SIG-M5 treated with dmso at 0.1 percent for 504 hours (cell line): ENCODE measurements at regions not wholly inside any gene's neighbourhood (a gene's known extent, or its start where the extent isn't known, plus 50 kb on each side); places are given as distances from the start of the nearest gene placed in this dataset.
"Not testable (repeated sequence)": the region's sequence is repeated elsewhere in the genome, so short reads cannot be mapped to it uniquely, and the experiment has no call there.

ENCODE experiments used
- DNase-seq: peaks from one replicate; lab custom pipeline; 2025; ENCODE audit not compliant: unreplicated experiment; lab: John Stamatoyannopoulos, UW

- DNase-seq, result no peak
Observed at GRCh38 chr10:8659982-8660381, 605.5 kb downstream of the GATA3 start.

- DNase-seq, result no peak
Observed at GRCh38 chr10:8661886-8662285, 607.4 kb downstream of the GATA3 start.

DNA sequence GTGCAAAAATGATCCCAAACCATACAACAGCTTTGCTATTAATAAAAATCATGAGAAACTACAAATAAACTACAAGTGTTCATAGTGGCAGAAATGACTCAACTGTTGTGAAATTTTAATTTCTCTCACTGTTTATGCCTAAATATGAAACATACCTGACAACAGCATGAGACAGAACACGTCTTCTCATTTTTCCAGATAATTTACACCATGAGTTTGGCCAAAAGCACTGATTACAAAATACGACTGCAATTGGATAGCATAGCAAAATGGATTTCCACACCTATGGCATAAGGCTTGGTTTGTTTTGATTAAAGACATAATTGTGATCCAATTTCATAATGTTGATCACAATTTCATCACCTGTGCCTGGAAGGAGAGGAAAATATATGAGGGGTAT is 608.6 kb downstream of the GATA3 start:
- DNase-seq, result no peak

DNA sequence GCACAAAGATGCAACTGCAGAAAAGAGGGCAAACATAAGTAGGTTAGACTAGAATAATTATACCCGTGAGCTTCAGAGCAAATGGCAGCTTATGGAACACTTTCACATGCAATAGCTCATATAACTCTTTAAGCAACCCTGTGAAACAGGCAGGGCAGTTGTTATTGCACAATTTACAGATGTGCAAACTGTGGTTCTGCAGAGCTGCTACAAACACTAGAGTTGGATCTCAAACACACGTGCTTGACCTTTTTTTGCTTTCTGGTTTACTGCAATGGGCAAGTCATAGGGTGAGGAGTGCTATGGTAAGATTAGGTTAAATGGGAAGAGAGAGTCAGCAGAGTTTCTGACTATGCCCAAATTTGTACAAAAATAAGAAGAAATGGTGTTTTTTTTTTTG is 610.8 kb downstream of the GATA3 start:
- peak; percentile 4 for DNase-seq

DNA sequence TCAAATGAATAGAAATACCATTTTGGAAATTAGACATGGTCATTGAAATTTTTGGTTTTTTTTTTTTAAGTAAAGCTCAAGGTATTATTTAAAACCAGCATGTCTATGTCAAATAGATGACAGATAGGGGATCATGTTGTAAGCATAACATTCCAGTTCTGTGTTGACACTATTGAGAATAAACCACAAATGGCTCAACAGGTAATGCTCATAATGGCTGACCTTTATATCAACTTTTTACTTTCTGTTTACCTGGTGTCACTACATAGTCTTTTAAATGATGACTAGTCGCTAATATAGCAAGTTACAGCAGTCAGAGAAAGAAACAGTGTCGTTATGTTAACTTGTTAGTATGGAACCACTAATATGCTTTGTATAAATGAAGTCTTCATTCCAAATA is 616.0 kb downstream of the GATA3 start:
- DNase-seq, result peak; percentile 44

GRCh38 chr10:8674230-8674629 is 619.7 kb downstream of the GATA3 start:
- no peak for DNase-seq

- no peak for DNase-seq
Observed at GRCh38 chr10:8677642-8678041, 623.2 kb downstream of the GATA3 start.

DNA sequence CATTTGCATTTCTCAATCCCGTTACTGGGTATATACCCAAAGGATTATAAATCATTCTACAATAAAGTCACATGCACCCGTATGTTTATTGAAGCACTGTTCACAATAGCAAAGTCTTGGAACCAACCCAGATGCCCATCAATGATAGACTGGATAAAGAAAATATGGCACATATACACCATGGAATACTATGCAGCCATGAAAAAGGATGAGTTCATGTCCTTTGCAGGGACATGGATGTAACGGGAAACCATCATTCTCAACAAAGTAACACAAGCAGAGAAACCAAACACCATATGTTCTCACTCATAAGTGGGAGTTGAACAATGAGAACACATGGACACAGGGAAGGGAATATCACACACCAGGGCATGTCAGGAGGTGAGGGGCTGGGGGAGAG is 630.4 kb downstream of the GATA3 start:
- not testable (repeated sequence) for DNase-seq

GRCh38 chr10:8688881-8689280 is 634.4 kb downstream of the GATA3 start:
- no peak for DNase-seq

DNA sequence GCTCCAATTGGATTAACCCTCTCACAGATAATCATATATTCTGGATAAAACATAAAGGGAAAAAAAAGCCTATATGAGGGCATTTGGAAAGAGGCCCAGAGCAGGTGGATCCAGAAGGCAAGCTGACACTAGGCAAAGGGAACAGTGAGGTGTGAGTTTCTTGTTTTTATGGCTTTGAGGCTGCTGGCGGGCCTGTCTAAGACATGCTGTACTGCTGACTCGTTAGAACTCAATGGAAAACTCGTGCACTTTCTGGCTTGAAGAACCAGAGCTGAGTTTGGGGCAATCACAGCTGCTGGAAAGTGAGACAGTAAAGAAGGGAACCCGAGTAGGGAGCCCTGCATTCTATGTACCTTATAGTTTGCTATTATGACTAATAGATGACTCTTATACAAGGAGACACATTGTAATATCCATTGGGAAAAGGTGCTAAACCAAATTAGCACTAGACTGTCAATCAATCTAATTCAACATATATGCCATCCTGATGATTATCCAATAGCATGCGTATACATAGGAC is 637.1 kb downstream of the GATA3 start:
- no peak for DNase-seq

GRCh38 chr10:8693635-8694034 is 639.1 kb downstream of the GATA3 start:
- DNase-seq, result not testable (repeated sequence)

DNA sequence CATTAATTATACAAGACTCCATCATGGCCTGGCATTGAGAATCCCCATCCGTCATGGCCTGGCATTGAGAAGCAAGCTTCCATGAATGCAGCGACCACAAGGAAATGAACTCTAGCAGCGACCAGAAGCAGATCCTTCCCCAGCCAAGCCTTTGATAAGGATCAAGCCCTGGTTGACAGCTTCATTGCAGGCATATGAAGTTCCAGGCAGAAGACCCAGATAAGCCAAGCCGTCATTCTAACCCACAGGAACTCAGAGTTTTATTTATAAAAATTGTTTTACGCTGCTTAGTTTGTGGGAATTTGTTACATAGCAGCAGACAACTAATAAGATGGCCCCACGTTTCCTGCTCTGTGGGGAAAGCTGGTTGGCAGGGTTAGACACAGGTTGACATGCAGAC is 642.3 kb downstream of the GATA3 start:
- no peak for DNase-seq

DNA sequence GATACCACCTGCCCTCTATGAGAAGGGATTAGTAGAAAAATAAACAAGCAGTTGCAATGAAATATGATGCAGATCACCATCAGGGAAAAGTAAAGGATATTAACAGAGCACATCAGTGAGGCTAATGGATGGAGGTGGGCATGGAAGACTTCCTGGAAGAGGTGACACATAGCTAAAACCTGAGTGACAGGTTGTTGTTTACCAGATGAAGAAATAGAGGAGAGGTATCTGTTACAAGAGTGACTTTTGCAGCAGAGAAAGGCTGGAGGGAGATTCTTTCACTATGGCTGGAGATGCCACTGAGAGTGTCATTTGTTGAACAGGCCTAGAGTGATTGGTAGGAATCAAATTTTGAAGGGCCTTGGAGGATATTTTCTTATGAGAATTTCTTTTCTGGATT is 646.2 kb downstream of the GATA3 start:
- no peak for DNase-seq

GRCh38 chr10:8702181-8702580 is 647.7 kb downstream of the GATA3 start:
- DNase-seq, result no peak

- DNase-seq, result no peak
Observed at GRCh38 chr10:8705415-8705814, 650.9 kb downstream of the GATA3 start.

DNA sequence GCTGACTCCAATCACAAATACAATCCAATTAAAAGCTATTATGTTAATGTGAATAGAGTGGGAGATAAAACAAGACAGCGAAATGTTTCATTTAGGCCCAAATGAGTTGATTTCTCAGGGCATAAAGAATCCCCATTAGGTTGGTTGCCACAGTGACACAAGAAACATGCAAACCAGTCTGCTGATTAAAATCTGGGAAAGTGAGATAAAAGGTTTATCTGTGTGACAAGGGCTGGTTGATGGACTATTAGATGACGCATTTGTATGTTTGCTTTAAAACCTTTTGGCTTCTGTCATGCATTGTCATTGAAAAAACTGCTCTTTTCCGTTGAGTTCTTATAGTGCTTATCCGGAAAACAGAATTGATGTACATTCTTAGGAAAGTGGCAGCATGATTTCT is 658.2 kb downstream of the GATA3 start:
- DNase-seq, result no peak

DNA sequence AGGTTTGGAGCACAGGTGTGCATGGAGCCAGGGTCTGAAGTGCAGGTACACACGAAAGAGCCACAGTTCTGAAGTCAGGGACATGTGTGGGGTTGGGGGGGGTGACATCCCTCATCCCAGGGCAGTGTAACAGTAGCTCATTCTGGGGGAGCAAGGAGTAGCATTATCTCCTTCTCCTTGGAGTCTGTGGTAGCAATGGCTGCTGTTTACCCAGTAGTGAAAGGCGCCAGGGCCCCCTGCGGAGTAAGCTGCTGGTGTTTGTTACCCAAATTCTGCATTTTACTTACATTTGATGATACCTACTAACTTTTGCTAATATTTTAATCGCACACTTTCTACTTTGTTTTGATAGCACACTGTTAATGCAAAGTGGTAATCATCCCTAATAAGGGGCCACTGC is 665.5 kb downstream of the GATA3 start:
- no peak for DNase-seq

DNA sequence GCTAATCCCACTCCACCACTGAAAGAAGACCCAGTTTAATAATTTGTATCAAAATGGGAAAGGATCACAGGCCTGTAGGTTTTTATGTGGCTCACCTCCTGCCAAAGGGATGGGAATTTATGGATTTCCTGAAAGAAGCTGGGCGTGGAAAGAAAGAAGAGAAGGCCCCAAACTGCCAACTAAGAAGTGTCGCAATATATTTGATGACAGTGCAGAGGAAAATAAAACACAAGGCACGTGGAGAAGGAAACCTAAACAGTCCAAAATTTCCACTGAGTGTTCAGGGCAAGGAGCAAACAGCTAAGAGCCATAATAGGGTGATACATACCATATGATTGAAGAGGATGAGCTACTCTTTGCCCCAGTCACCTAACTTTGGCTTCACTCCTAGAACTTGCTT is 667.2 kb downstream of the GATA3 start:
- DNase-seq, result no peak

DNA sequence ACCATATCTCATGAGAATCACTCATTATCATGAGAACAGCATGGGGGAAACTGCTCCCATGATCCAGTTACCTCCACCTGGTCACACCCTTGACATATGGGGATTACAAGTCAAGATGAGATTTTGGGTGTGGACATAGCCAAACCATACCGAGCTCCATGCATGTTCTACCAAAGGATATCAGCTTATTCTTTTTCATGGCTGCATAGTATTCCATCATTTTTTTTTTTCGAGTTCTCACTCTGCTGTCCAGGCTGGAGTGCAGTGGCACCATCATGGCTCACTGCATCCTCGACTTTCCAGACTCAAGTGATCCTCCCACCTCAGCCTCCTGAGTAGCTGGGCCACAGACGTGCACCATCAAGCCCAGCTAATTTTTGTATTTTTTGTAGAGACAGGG is 668.3 kb downstream of the GATA3 start:
- no peak for DNase-seq

- DNase-seq, result no peak
Observed at GRCh38 chr10:8725343-8725742, 670.9 kb downstream of the GATA3 start.

GRCh38 chr10:8726084-8726778 is 671.7 kb downstream of the GATA3 start:
- DNase-seq, result peak; percentile 54

GRCh38 chr10:8726779-8727084 is 672.2 kb downstream of the GATA3 start:
- DNase-seq, result no peak
